ENCODE measurements at regions not wholly inside any gene's neighbourhood (a gene's known extent, or its start where the extent isn't known, plus 50 kb on each side); places are given as distances from the start of the nearest gene placed in this dataset.
A peak's percentile ranks its signal among the peaks of the same experiment; 100 is the strongest.

GRCh38 chr5:20113931-20114330 lies 125.9 kb upstream of the CDH18 start:
- no peak for DNase-seq

GRCh38 chr5:20113031-20113715 lies 125.2 kb upstream of the CDH18 start:
- DNase-seq = peak in 2 of 3 donors; percentile 13 to 31

- DNase-seq = no peak
These were observed 121.3 kb upstream of the CDH18 start for GRCh38 chr5:20109326-20109725.

- DNase-seq = no peak
These were observed 117.9 kb upstream of the CDH18 start for GRCh38 chr5:20105915-20106314.

- DNase-seq = no peak
These were observed 114.3 kb upstream of the CDH18 start for GRCh38 chr5:20102293-20102692.

- DNase-seq = no peak
These were observed 110.7 kb upstream of the CDH18 start for GRCh38 chr5:20098694-20099093.

GRCh38 chr5:20088361-20088760 lies 100.4 kb upstream of the CDH18 start:
- peak; percentile 2 to 45 (median 28) for DNase-seq

- DNase-seq = no peak
These were observed 99.3 kb upstream of the CDH18 start for GRCh38 chr5:20087299-20087698.

- DNase-seq = no peak
These were observed 89.2 kb upstream of the CDH18 start for GRCh38 chr5:20077186-20077585.

GRCh38 chr5:20056933-20057332 lies 68.9 kb upstream of the CDH18 start:
- DNase-seq = no peak

GRCh38 chr5:20055301-20055700 lies 67.3 kb upstream of the CDH18 start:
- DNase-seq = peak; percentile 22 to 74 (median 55)

GRCh38 chr5:20050262-20050661 lies 62.3 kb upstream of the CDH18 start:
- DNase-seq = no peak

GRCh38 chr5:20044460-20044859 lies 56.5 kb upstream of the CDH18 start:
- no peak for DNase-seq

- DNase-seq = peak in 1 of 3 donors; percentile 72
These were observed 53.6 kb upstream of the CDH18 start for GRCh38 chr5:20041326-20042274.

GRCh38 chr5:20040901-20041300 lies 52.9 kb upstream of the CDH18 start:
- no peak for DNase-seq

All from muscle of back (tissue), 3 donors.